ENCODE measurements at regions not wholly inside any gene's neighbourhood (a gene's known extent, or its start where the extent isn't known, plus 50 kb on each side); places are given as distances from the start of the nearest gene placed in this dataset.

- no peak for DNase-seq
Measured at GRCh38 chr6:121837545-121838229, 402.2 kb downstream of the GJA1 start.

- DNase-seq = no peak
Measured at GRCh38 chr6:121838842-121839241, 403.4 kb downstream of the GJA1 start.

- DNase-seq = no peak
Measured at GRCh38 chr6:121839896-121840295, 404.4 kb downstream of the GJA1 start.

GRCh38 chr6:121844898-121845297 is 409.5 kb downstream of the GJA1 start:
- no peak for DNase-seq

- no peak for DNase-seq
Measured at GRCh38 chr6:121847806-121848522, 412.5 kb downstream of the GJA1 start.

- DNase-seq = no peak
Measured at GRCh38 chr6:121848523-121849255, 413.2 kb downstream of the GJA1 start.

GRCh38 chr6:121849477-121849876 is 414.0 kb downstream of the GJA1 start:
- DNase-seq = peak; percentile 55

GRCh38 chr6:121851056-121851455 is 415.6 kb downstream of the GJA1 start:
- no peak for DNase-seq

- DNase-seq = no peak
Measured at GRCh38 chr6:121853686-121854085, 418.2 kb downstream of the GJA1 start.

- DNase-seq = no peak
Measured at GRCh38 chr6:121855521-121855920, 420.1 kb downstream of the GJA1 start.

- no peak for DNase-seq
Measured at GRCh38 chr6:121856296-121856695, 420.9 kb downstream of the GJA1 start.

- DNase-seq = no peak
Measured at GRCh38 chr6:121857551-121857950, 422.1 kb downstream of the GJA1 start.

- no peak for DNase-seq
Measured at GRCh38 chr6:121858310-121858709, 422.9 kb downstream of the GJA1 start.

GRCh38 chr6:121858986-121859385 is 423.5 kb downstream of the GJA1 start:
- no peak for DNase-seq

- no peak for DNase-seq
Measured at GRCh38 chr6:121865811-121866210, 430.4 kb downstream of the GJA1 start.

GRCh38 chr6:121867095-121867494 is 431.6 kb downstream of the GJA1 start:
- no peak for DNase-seq

- no peak for DNase-seq
Measured at GRCh38 chr6:121868206-121868605, 432.8 kb downstream of the GJA1 start.

GRCh38 chr6:121873595-121873994 is 438.1 kb downstream of the GJA1 start:
- no peak for DNase-seq

GRCh38 chr6:121876721-121877120 is 441.3 kb downstream of the GJA1 start:
- no peak for DNase-seq

- DNase-seq = no peak
Measured at GRCh38 chr6:121879149-121879548, 443.7 kb downstream of the GJA1 start.

- DNase-seq = no peak
Measured at GRCh38 chr6:121880831-121881230, 445.4 kb downstream of the GJA1 start.

- no peak for DNase-seq
Measured at GRCh38 chr6:121881974-121882667, 446.7 kb downstream of the GJA1 start.

- no peak for DNase-seq
Measured at GRCh38 chr6:121884091-121884490, 448.6 kb downstream of the GJA1 start.

Data from NCI-H524 treated with DMSO at 0.1 percent for 48 hours (cell line).